Hepatocyte (in vitro differentiated cells): ENCODE measurements at regions not wholly inside any gene's neighbourhood (a gene's known extent, or its start where the extent isn't known, plus 50 kb on each side); places are given as distances from the start of the nearest gene placed in this dataset.
A peak's percentile ranks its signal among the peaks of the same experiment; 100 is the strongest.

Experiments
- DNase-seq: peaks from one replicate; pipeline ENCODE4 v3.0.0-alpha.2; 2016; ENCODE audit warnings: low spot score
- H2AFZ ChIP-seq: fragments of 200-600 bp; sonication (generic); 2 replicates; pipeline ENCODE4 v1.6.0; 2016; ENCODE audit warnings: antibody characterized with exemption, mild to moderate bottlenecking
- H3K27ac ChIP-seq: fragments of 200-600 bp; sonication (generic); 2 replicates; pipeline ENCODE4 v1.5.1; 2016; ENCODE audit warnings: mild to moderate bottlenecking
- H3K27me3 ChIP-seq: fragments of 200-600 bp; sonication (generic); 2 replicates; pipeline ENCODE4 v1.6.1; 2016
- H3K36me3 ChIP-seq: fragments of 200-600 bp; sonication (generic); replicated peaks from 2 replicates; pipeline ENCODE4 v1.5.1; 2016; ENCODE audit warnings: low read depth; ENCODE audit not compliant: insufficient read depth
- H3K4me1 ChIP-seq: fragments of 200-600 bp; sonication (generic); 2 replicates; pipeline ENCODE4 v1.5.1; 2016; ENCODE audit warnings: mild to moderate bottlenecking, moderate library complexity; ENCODE audit not compliant: insufficient read depth
- H3K4me2 ChIP-seq: fragments of 200-600 bp; sonication (generic); 2 replicates; pipeline ENCODE4 v1.6.0; 2016
- H3K4me3 ChIP-seq: fragments of 200-600 bp; sonication (generic); 2 replicates; pipeline ENCODE4 v1.5.1; 2016; ENCODE audit warnings: mild to moderate bottlenecking
- H3K79me2 ChIP-seq: fragments of 200-600 bp; sonication (generic); 2 replicates; pipeline ENCODE4 v1.6.0; 2017; ENCODE audit warnings: mild to moderate bottlenecking
- H3K9me2 ChIP-seq: fragments of 200-600 bp; sonication (generic); replicated peaks from 2 replicates; pipeline ENCODE4 v1.6.0; 2017; ENCODE audit warnings: mild to moderate bottlenecking; ENCODE audit not compliant: insufficient read depth
- H3K9me3 ChIP-seq: fragments of 200-600 bp; sonication (generic); 2 replicates; pipeline ENCODE4 v1.5.1; 2016; ENCODE audit warnings: low read depth, mild to moderate bottlenecking
- H4K20me1 ChIP-seq: fragments of 200-600 bp; sonication (generic); 2 replicates; pipeline ENCODE4 v1.6.0; 2016; ENCODE audit warnings: mild to moderate bottlenecking; ENCODE audit not compliant: insufficient read depth, poor library complexity, severe bottlenecking
- CTCF ChIP-seq: fragments of 200-600 bp; sonication (generic); IDR thresholded peaks from 2 replicates; pipeline ENCODE4 v1.5.1; 2016; ENCODE audit warnings: antibody characterized with exemption, mild to moderate bottlenecking; ENCODE audit not compliant: poor library complexity
- EZH2 ChIP-seq: fragments of 200-600 bp; sonication (generic); IDR thresholded peaks from 2 replicates; pipeline ENCODE4 v1.6.1; 2016; ENCODE audit warnings: antibody characterized with exemption, mild to moderate bottlenecking, borderline replicate concordance
- EZH2phosphoT487 ChIP-seq: fragments of 200-600 bp; sonication (generic); IDR thresholded peaks from one replicate; pipeline ENCODE4 v1.6.1; 2018; ENCODE audit warnings: antibody characterized with exemption, mild to moderate bottlenecking, low read depth, moderate library complexity; ENCODE audit not compliant: unreplicated experiment, severe bottlenecking
- WGBS: methylation state at CpG from one replicate; pipeline ENCODE4 v1.1.6; 2016; ENCODE audit warnings: low lambda C conversion rate; ENCODE audit errors: missing lambda C conversion rate; 5-methylcytosine and 5-hydroxymethylcytosine counted together

- H3K9me2 ChIP-seq: no peaks in the 10 kb centered on the region
- H3K27ac ChIP-seq: peak overlapping the region; percentile 32
- no peak for TF ChIP-seq EZH2
- TF ChIP-seq CTCF: no peak
- TF ChIP-seq EZH2phosphoT487: no peak
- DNase-seq: no peak
- H3K4me1 ChIP-seq: peaks cover 5% of the 10 kb centered on the region
- no peaks in the 10 kb centered on the region for H3K27me3 ChIP-seq
- peak overlapping the region; percentile 34 for H3K4me2 ChIP-seq
- H3K36me3 ChIP-seq: no peaks in the 10 kb centered on the region
- no peaks in the 10 kb centered on the region for H4K20me1 ChIP-seq
- 10% methylated on average over 2 of the region's 2 CpGs for WGBS
- no peaks in the 10 kb centered on the region for H3K9me3 ChIP-seq
- no peak overlapping the region for H3K4me3 ChIP-seq
- no peaks in the 10 kb centered on the region for H3K79me2 ChIP-seq
- H2AFZ ChIP-seq: no peak overlapping the region
Observed at GRCh38 chr5:31107091-31107518, 86.4 kb upstream of the CDH6 start.

GRCh38 chr5:31106691-31107090 lies 86.8 kb upstream of the CDH6 start:
- peak overlapping the region; percentile 34 for H3K4me2 ChIP-seq

GRCh38 chr5:31106278-31106677 lies 87.2 kb upstream of the CDH6 start:
- Histone ChIP-seq H3K4me1 (peaks cover 5% of the 10 kb centered on the region), H3K4me2 (peak overlapping the region; percentile 34), H2AFZ (no peak overlapping the region), H3K36me3 (no peaks in the 10 kb centered on the region), H3K4me3 (no peak overlapping the region), H3K79me2 (no peaks in the 10 kb centered on the region), H3K27me3 (no peaks in the 10 kb centered on the region), H3K9me2 (no peaks in the 10 kb centered on the region), H3K27ac (no peak overlapping the region), H3K9me3 (no peaks in the 10 kb centered on the region), H4K20me1 (no peaks in the 10 kb centered on the region)
- TF ChIP-seq EZH2phosphoT487 (no peak), CTCF (no peak), EZH2 (no peak)
- DNase-seq: no peak
- 32% methylated on average over 2 of the region's 2 CpGs for WGBS

More at GRCh38 chr5:31106691-31107090, 86.8 kb upstream of the CDH6 start:
- no peaks in the 10 kb centered on the region for H3K27me3 ChIP-seq
- H4K20me1 ChIP-seq: no peaks in the 10 kb centered on the region
- H3K9me2 ChIP-seq: no peaks in the 10 kb centered on the region
- H3K36me3 ChIP-seq: no peaks in the 10 kb centered on the region
- WGBS: 15% methylated on average over 4 of the region's 4 CpGs
- no peaks in the 10 kb centered on the region for H3K79me2 ChIP-seq
- no peak overlapping the region for H2AFZ ChIP-seq
- peaks cover 5% of the 10 kb centered on the region for H3K4me1 ChIP-seq
- TF ChIP-seq CTCF (no peak), EZH2 (no peak), EZH2phosphoT487 (no peak)
- H3K9me3 ChIP-seq: no peaks in the 10 kb centered on the region
- no peak for DNase-seq
- peak overlapping the region; percentile 32 for H3K27ac ChIP-seq
- H3K4me3 ChIP-seq: no peak overlapping the region

- no peak for DNase-seq
- H2AFZ ChIP-seq: no peak overlapping the region
- 86% methylated on average over 4 of the region's 4 CpGs for WGBS
- peaks cover 5% of the 10 kb centered on the region for H3K4me1 ChIP-seq
- TF ChIP-seq EZH2 (no peak), CTCF (no peak), EZH2phosphoT487 (no peak)
- no peaks in the 10 kb centered on the region for H3K79me2 ChIP-seq
- H3K27ac ChIP-seq: no peak overlapping the region
- H4K20me1 ChIP-seq: no peaks in the 10 kb centered on the region
- no peak overlapping the region for H3K4me3 ChIP-seq
- no peaks in the 10 kb centered on the region for H3K27me3 ChIP-seq
- no peaks in the 10 kb centered on the region for H3K9me3 ChIP-seq
- no peaks in the 10 kb centered on the region for H3K36me3 ChIP-seq
- H3K9me2 ChIP-seq: no peaks in the 10 kb centered on the region
- no peak overlapping the region for H3K4me2 ChIP-seq
Observed at GRCh38 chr5:31104775-31105174, 88.7 kb upstream of the CDH6 start.
